ENCODE measurements at regions not wholly inside any gene's neighbourhood (a gene's known extent, or its start where the extent isn't known, plus 50 kb on each side); places are given as distances from the start of the nearest gene placed in this dataset.

GRCh38 chr10:21053953-21054690, 157.0 kb upstream of the NEBL start:
- TF ChIP-seq POLR2A (IDR thresholded peaks at IDR 0.05): no peak
- TF ChIP-seq, protein P1, sequence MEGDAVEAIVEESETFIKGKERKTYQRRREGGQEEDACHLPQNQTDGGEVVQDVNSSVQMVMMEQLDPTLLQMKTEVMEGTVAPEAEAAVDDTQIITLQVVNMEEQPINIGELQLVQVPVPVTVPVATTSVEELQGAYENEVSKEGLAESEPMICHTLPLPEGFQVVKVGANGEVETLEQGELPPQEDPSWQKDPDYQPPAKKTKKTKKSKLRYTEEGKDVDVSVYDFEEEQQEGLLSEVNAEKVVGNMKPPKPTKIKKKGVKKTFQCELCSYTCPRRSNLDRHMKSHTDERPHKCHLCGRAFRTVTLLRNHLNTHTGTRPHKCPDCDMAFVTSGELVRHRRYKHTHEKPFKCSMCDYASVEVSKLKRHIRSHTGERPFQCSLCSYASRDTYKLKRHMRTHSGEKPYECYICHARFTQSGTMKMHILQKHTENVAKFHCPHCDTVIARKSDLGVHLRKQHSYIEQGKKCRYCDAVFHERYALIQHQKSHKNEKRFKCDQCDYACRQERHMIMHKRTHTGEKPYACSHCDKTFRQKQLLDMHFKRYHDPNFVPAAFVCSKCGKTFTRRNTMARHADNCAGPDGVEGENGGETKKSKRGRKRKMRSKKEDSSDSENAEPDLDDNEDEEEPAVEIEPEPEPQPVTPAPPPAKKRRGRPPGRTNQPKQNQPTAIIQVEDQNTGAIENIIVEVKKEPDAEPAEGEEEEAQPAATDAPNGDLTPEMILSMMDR (IDR thresholded peaks at IDR 0.05): no peak
